ENCODE measurements at regions not wholly inside any gene's neighbourhood (a gene's known extent, or its start where the extent isn't known, plus 50 kb on each side); places are given as distances from the start of the nearest gene placed in this dataset.

- DNase-seq = no peak
These were observed 73.0 kb upstream of the TPM1 start for GRCh38 chr15:62969442-62970089.

DNA sequence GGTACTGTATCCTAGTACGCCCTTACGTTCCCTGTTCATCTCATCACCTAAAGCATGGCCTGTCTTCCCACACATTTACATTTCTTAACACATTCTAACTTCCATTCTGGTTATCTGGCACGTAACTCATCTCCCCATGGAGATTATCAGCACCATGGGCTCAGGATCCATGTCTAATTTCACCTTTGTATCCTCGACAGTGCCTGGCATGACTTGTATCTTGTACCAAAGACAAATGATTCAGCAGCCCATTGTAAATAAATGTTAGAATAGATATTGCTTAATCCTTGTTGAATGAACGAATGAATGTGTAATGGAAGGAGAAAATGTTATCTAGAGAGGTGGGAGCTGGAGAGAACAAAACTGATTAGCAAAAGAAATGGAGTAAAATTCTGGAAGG lies 69.7 kb upstream of the TPM1 start:
- DNase-seq = no peak

GRCh38 chr15:62975515-62975914 lies 67.0 kb upstream of the TPM1 start:
- no peak for DNase-seq

DNA sequence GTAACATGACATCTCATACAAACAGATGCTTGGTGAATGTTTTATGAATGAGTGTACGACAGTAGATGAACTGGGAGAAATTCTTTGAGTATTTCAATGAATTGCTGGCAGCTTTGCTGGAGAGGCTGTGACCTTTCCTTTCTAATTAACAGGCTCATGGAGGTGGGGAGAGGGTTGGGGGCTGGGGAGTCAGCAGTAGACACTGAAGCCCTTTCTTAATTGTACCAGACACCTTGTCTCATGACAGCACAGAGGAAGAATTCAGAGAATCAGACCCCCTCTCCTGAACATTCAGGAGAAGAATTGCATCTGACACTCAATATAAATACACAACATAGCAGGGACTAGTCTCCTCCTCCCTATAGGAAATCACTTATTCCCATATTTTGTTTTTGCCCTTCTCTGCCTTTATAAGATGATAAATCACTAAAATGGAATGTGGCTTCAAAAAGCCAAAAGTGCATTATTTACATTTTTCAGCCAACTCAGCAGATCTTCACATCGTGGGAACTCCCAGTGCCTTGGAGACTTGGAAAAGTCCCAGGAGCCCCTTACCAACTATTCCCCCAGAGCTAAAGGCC lies 66.2 kb upstream of the TPM1 start:
- no peak for DNase-seq

DNA sequence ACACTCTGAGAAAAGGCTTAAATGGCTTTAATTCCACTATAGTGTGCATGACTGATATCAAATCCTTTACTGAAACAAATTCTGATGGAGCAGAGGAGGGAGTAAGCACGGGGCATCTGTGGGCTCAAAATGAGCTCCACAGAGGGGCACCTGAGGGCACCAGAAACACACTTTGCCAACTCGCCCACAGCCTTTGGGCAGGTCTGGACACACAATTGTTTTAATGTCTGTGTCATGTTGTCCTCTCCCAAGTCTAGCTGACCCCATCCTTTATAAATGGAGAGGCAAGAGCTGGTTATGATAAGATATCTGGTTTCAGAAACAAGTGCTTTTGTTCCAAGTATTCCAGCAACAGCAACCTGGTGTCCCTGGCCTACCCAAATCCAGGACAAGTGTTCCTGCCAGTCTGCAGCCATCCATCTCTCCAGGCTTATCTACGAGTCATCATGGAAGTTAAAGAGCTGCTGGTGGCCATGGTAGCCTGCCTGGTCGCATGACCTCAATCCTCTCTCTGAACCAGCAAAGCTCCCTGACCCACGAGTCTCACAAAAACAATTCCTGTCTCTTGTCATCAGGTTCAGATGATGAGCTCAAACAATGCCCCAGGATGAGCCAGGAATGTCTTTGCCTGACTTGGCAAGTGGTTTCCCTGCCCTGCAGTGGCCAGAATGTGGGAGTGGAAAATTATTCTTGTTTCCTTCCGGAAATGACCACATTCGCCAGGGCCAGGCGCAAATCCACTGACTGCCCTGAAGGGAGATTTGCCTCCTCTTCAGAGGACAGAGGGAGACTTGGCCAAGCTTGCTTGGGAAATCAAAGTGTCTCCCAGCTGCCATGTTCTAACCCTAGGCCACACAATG lies 64.4 kb upstream of the TPM1 start:
- DNase-seq = no peak

- DNase-seq = no peak
These were observed 63.3 kb upstream of the TPM1 start for GRCh38 chr15:62979252-62979651.

- no peak for DNase-seq
These were observed 61.5 kb upstream of the TPM1 start for GRCh38 chr15:62981071-62981470.

GRCh38 chr15:62983956-62984355 lies 58.6 kb upstream of the TPM1 start:
- peak; percentile 2 to 3 for DNase-seq

DNA sequence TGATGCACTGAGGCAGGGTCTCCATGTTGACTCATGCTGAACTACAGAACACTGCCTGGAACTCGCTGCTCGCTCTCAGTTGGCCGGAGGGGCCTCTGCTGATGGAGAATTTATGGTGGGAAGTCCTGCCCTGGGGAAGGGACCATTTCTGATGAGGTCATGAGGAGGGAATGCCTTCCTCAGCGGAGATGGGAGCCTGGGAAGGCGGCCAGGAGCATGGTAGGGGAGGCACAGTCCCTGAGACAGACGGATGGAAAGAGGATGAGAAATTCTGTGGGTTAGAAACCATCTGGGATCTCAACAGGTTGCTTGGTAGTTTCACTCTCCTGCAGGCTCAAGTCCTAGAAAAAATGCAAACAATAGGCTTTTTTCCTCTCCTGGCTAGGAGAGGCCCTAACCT lies 56.8 kb upstream of the TPM1 start:
- no peak for DNase-seq

GRCh38 chr15:62986948-62987347 lies 55.6 kb upstream of the TPM1 start:
- no peak for DNase-seq

- no peak for DNase-seq
These were observed 53.8 kb upstream of the TPM1 start for GRCh38 chr15:62988701-62989100.

DNA sequence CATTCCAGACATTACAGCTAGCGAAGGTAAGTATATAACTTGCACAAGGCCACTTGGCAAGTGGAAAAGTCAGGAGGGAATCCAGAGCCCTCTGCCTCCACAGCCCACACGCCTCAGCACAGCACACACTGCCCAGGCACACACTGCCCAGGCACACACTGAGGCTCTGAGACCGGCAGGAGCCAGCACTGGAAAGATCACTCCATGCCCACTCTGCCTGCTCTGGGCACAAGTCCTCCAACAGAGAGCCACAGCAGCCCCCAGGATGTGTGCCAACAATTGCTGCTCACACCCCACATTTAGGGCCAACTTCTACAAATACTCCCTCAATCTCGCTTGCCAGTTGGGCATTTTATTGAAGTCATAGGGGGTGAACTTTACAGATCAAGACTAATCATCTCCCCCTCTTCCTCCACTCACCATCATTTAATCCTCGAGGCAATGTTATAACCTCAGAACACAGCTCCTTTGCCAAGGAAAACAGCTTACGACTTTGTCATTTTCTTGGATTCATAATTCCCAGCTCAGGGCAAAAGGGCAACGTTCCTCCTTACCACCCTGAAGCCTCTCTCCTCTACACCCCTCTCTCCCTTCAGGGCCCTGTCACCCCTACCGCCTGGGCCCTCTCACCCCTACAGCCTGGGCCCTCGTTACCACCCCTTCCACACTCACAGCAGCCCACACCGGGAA lies 53.0 kb upstream of the TPM1 start:
- DNase-seq = no peak

- no peak for DNase-seq
These were observed 50.8 kb upstream of the TPM1 start for GRCh38 chr15:62991698-62992097.

DNA sequence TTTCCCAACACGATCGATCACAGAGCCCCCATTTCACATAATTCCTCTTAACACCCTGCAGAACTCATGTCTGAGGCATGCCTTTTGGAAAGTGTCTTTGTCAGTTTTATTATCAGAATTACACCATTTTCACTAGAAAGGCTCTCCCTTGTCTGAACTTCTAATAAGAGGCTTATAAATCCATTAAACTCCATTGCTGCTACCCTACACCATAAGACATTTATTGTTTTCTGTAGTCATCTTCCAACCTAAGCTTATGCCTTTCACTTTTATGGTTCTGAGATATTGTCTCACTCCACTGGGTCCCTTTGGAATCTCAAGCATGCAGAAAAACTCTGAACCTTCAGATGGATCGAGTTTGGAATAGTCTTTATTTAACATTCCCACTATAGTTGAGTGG lies 50.2 kb upstream of the TPM1 start:
- DNase-seq = no peak
